Spinal cord (tissue), 9 donors: ENCODE measurements at regions not wholly inside any gene's neighbourhood (a gene's known extent, or its start where the extent isn't known, plus 50 kb on each side); places are given as distances from the start of the nearest gene placed in this dataset.
"Not testable (repeated sequence)": the region's sequence is repeated elsewhere in the genome, so short reads cannot be mapped to it uniquely, and the experiment has no call there.

ENCODE experiments used
- DNase-seq, 6 donors: peaks; one replicate each; pipeline versions ENCODE4 v3.0.0 to v3.0.0-alpha.2; 2013 to 2015; ENCODE audit warnings: low spot score in 6 of 6, low read depth in 4 of 6
- H3K27ac ChIP-seq: one replicate; pipeline ENCODE4 v1.5.1; 2013; ENCODE audit warnings: low read depth, low read length, control low read depth
- H3K27me3 ChIP-seq: one replicate; pipeline ENCODE4 v1.6.1; 2013; ENCODE audit warnings: low read length; ENCODE audit not compliant: control insufficient read depth, insufficient read depth
- H3K36me3 ChIP-seq: one replicate; pipeline ENCODE4 v1.6.1; 2013; ENCODE audit warnings: low read length; ENCODE audit not compliant: control insufficient read depth, insufficient read depth
- H3K4me1 ChIP-seq: one replicate; pipeline ENCODE4 v1.6.1; 2013; ENCODE audit warnings: low read length; ENCODE audit not compliant: control insufficient read depth, insufficient read depth
- H3K4me3 ChIP-seq: one replicate; pipeline ENCODE4 v1.5.1; 2013; ENCODE audit warnings: low read depth, low read length, control low read depth
- H3K9me3 ChIP-seq: one replicate; pipeline ENCODE4 v1.6.1; 2013; ENCODE audit warnings: low read length; ENCODE audit not compliant: control insufficient read depth, insufficient read depth
- WGBS: methylation state at CpG from one replicate; pipeline ENCODE4 v1.1.5; 2013; ENCODE audit warnings: missing lambda C conversion rate; ENCODE audit not compliant: insufficient coverage; 5-methylcytosine and 5-hydroxymethylcytosine counted together
- donor health status: healthy.

DNA sequence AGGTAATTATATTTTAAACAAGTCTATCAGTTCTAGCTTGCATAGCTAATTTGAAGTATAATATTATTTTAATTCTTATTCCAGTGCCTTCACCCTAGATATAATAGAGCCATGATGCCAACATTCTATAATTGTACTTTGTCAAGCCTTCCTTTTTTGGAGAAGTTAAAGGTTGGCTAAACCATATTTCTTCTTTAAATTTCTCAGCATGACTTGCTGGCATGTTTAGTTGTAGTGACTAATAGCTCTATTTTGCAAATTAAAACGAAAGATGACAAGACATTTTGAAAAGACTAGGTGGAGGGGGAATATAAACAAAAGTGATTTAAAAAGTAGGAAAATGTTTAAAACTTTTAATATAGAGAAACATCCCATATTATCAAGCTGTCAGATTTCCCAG, 400.7 kb downstream of the PSAT1 start:
- no peaks in the 10 kb centered on the region for H3K9me3 ChIP-seq
- H3K27ac ChIP-seq: no peak overlapping the region
- WGBS: no CpG with 5 or more reads among the region's 1 CpG
- H3K4me1 ChIP-seq: no peaks in the 10 kb centered on the region
- DNase-seq: no peak
- no peaks in the 10 kb centered on the region for H3K36me3 ChIP-seq
- H3K27me3 ChIP-seq: no peaks in the 10 kb centered on the region
- H3K4me3 ChIP-seq: no peak overlapping the region

DNA sequence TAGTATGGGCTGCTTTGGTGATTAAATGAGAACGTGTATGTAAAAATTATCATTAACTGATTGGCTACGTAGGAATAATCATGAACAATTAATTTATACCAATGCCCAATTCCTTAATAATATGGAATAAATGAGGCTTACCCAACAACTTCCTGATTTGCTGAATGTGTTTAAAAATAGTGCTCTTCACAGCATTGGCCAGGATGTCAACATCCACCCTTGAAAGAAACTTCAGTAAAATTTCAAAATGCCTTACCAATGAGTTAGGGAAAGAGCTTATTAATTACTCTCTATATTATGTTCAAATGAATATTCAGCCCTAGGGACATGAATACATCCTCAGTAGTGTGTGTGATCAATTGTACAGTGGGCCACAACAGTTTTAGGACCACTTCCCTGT, 401.4 kb downstream of the PSAT1 start:
- Histone ChIP-seq H3K27me3 (no peaks in the 10 kb centered on the region), H3K27ac (no peak overlapping the region), H3K36me3 (no peaks in the 10 kb centered on the region), H3K9me3 (no peaks in the 10 kb centered on the region), H3K4me1 (no peaks in the 10 kb centered on the region), H3K4me3 (no peak overlapping the region)
- WGBS: no CpG with 5 or more reads among the region's 2 CpGs
- no peak for DNase-seq

DNA sequence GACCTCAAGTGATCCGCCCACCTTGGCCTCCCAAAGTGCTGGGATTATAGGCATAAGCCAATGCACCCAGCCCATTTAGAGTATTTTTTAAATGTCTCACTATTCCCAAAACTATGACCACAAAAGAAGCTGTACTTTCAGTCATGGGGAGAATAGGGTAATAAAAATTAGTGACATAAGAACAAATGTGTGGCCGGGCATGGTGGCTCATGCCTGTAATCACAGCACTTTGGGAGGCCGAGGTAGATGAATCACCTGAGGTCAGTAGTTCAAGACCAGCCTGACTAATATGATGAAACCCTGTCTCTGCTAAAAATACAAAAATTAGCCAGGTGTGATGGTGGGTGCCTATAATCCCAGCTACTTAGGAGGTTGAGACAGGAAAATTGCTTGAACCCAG, 402.3 kb downstream of the PSAT1 start:
- H3K4me3 ChIP-seq, H3K36me3 ChIP-seq, DNase-seq, H3K27ac ChIP-seq, H3K27me3 ChIP-seq, H3K4me1 ChIP-seq, H3K9me3 ChIP-seq: not testable (repeated sequence)
- WGBS: 100% methylated on average over 3 of the region's 3 CpGs

DNA sequence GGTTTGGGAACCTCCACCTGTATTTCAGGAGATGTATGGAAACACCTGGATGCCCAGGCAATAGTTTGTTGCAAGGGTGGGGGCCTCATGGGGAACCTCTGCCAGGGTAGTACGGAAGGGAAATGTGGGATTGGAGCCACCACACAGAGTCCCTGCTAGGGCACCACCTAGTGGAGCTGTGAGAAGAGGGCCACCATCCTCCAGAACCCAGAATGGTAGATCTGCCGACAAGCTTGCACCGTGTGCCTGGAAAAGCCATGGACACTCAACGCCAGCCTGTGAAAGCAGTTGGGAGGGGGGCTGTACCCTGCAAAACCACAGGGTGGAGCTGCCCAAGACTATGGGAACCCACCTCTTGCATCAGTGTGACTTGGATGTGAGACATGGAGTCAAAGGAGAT, 407.2 kb downstream of the PSAT1 start:
- not testable (repeated sequence) for DNase-seq, H3K4me1 ChIP-seq, H3K27ac ChIP-seq, H3K36me3 ChIP-seq, H3K27me3 ChIP-seq, H3K4me3 ChIP-seq, H3K9me3 ChIP-seq
- 88% methylated on average over 4 of the region's 4 CpGs for WGBS

DNA sequence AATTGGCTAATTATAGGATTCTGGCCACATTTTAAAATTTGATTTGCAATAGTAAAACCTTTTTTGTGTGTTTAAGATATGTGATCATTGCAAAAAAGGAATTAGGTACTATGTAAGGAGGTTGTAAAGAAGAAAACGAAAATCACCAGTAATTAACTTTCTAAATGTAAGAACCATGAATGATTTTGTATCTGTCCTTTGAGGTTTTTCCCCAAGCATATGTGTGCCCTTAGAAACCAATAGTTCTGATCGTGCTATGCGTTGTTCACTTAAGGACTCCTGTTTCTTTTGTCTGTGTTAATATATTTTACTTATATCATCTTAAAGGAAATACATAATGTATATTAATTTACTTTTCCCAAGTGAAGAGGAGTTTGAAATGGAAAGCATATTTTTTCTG, 410.2 kb downstream of the PSAT1 start:
- DNase-seq: no peak
- no peak overlapping the region for H3K27ac ChIP-seq
- H3K4me1 ChIP-seq: no peaks in the 10 kb centered on the region

DNA sequence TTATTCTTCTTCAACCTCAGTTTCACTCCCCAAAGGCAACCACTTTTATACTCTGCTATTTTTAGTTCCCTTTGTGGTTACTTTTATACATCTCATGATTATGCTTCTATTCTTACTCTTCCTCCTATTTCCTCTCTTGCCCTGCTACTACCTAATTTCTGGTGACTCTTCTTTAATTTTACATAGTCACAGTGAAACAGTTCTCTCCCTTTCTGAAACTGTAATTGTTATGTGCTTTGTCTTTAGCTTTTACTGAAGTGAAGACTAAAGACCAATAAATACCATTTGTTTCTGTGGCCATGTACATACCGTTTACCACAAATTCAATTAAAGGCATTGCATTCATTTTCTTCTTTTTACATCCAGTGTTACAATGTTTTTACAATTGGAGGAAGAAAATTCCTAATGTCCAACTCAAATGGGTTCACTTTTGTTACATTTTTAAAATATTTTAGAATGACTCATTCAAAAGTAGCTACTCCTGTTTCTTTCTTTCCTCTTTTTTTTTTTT, 410.6 kb downstream of the PSAT1 start:
- no peaks in the 10 kb centered on the region for H3K27me3 ChIP-seq
- no peaks in the 10 kb centered on the region for H3K9me3 ChIP-seq
- no peaks in the 10 kb centered on the region for H3K36me3 ChIP-seq
- H3K4me1 ChIP-seq: no peaks in the 10 kb centered on the region
- H3K27ac ChIP-seq: no peak overlapping the region
- H3K4me3 ChIP-seq: no peak overlapping the region
- DNase-seq: no peak
- no CpG with 5 or more reads among the region's 1 CpG for WGBS

More for the DNA sequence above, 410.2 kb downstream of the PSAT1 start:
- WGBS: no CpG with 5 or more reads among the region's 3 CpGs
- Histone ChIP-seq H3K27me3 (no peaks in the 10 kb centered on the region), H3K36me3 (no peaks in the 10 kb centered on the region), H3K4me3 (no peak overlapping the region), H3K9me3 (no peaks in the 10 kb centered on the region)

DNA sequence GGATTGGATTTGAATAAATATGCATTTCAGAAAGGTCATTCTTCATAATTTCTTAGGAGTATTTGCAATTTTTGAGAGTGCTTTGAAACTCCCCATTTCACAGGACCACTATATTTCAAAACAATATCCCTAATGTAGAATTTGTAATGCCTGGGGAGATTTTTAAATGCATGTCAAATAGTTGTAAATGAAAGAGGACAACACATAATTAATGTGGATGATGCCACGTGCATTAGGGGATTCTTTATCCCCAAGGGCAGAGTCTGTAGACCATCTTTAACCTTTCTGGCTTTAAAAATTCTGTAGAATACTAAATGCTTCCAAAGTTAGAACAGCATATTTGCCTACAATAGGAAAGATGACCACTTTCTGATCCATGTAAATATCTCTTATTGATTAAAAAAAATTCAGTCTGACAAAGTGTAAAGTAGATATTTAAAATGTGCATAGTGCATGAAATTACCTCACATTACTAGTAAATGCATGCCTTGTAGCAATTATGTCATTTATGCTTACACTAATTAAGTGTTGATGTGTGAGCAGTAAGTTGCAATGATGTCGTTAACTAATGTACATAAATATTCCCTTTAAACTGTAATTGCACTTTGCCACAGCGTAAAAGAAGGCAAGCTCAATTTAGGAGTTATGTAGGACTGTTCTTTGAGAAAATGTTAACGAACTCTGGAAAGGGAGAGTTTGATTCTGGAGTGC, 416.1 kb downstream of the PSAT1 start:
- H3K27me3 ChIP-seq: no peaks in the 10 kb centered on the region
- 71% methylated on average over 1 of the region's 4 CpGs for whole genome bisulfite sequencing
- H3K4me3 ChIP-seq: no peak overlapping the region

DNA sequence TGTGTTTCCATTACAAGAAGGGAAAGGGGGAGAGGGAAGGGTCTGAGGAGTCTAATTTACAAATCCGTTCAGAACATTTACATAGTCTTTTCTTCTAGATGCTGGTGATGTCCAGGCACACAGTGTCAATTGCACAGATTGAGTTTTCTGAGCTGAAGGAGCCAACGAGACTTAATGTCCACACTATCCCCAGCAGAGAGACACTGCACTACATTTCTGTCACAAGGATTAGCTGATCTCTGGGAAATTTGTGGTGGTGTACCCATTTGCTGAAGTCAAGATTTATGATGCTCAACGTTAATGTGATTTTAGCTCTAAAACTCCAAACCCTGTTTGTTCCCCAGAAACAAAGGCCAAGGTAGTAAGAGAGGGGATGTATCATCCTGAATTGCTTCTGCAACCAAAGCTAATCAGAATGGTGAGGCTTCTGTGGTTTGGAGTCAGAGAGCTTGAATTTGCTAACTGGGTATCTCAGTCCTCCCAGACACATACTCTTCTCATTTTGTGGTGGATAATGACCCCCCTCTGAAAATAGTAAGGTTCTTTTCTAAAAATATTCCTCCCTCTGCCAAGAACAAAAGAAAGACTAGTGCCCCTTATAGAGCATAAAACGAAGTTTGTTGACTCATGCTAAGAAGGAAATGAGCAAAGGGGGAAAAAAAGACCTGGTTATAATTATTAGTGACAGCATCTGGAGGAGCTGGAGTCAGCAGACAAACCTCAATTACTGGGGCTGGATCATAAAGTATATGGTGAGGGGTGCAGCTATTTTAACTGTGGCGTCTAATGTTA, 416.9 kb downstream of the PSAT1 start:
- 44% methylated on average over 1 of the region's 5 CpGs for WGBS
- Histone ChIP-seq H3K4me1 (no peaks in the 10 kb centered on the region), H3K27ac (no peak overlapping the region), H3K27me3 (no peaks in the 10 kb centered on the region), H3K36me3 (no peaks in the 10 kb centered on the region), H3K9me3 (no peaks in the 10 kb centered on the region), H3K4me3 (no peak overlapping the region)
- DNase-seq: peak in 1 of 6 donors; percentile 13

More for the DNA sequence above, 416.1 kb downstream of the PSAT1 start:
- peak in 1 of 6 donors; percentile 45 for DNase-seq
- Histone ChIP-seq H3K9me3 (no peaks in the 10 kb centered on the region), H3K36me3 (no peaks in the 10 kb centered on the region), H3K4me1 (no peaks in the 10 kb centered on the region), H3K27ac (no peak overlapping the region)

DNA sequence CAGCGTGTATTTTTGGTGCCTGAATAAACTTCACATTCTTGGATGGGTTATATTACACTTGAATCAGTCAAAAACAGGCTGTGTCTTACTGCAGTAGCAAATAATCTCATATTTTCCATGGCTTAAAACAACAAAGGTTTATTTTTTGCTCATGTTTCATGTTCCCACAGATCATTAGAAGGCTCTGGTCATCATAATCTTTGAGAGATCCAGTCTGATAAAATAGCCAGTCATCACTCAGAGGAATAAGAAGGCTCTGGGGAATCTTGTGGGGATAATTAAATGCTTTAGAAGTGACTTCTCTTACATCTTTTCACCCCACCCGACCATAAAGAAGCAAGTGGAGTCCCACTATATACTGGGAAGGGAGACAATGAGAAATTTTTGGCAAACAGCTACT, 417.7 kb downstream of the PSAT1 start:
- no peak for DNase-seq
- 83% methylated on average over 1 of the region's 2 CpGs for WGBS
- no peaks in the 10 kb centered on the region for H3K4me1 ChIP-seq
- H3K27me3 ChIP-seq: no peaks in the 10 kb centered on the region
- H3K36me3 ChIP-seq: no peaks in the 10 kb centered on the region
- no peaks in the 10 kb centered on the region for H3K9me3 ChIP-seq
- no peak overlapping the region for H3K4me3 ChIP-seq
- no peak overlapping the region for H3K27ac ChIP-seq

DNA sequence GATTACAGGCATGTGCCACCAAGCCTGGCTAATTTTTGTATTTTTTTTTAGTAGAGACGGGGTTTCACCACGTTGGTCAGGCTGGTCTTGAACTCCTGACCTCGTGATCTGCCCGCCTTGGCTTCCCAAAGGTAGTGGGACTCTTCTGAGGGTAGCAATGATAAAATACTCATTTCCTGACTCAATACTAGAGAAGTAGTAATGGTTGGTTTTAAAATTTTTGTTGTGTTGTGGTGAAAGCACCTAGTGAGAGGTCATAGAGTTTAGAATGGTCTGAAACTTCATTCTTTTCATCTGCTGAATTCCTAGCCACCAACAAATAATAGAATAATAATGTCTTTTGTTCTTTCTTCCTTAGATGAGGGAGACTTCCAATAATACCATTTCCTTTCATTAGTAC, 422.1 kb downstream of the PSAT1 start:
- not testable (repeated sequence) for DNase-seq

More for the DNA sequence above, 422.1 kb downstream of the PSAT1 start:
- H3K9me3 ChIP-seq, H3K4me1 ChIP-seq, H3K27ac ChIP-seq, H3K4me3 ChIP-seq, H3K27me3 ChIP-seq, H3K36me3 ChIP-seq: not testable (repeated sequence)
- WGBS: no CpG with 5 or more reads among the region's 4 CpGs
